Spleen (tissue), 7 donors: ENCODE measurements at regions not wholly inside any gene's neighbourhood (a gene's known extent, or its start where the extent isn't known, plus 50 kb on each side); places are given as distances from the start of the nearest gene placed in this dataset.

Experiments
- POLR2AphosphoS5 ChIP-seq, 3 donors: sonication (generic); formaldehyde crosslinking; IDR thresholded peaks; one replicate each; pipeline ENCODE4 v1.5.1; 2017; ENCODE audit warnings: antibody characterized with exemption in 3 of 3
- TF ChIP-seq, protein P1 (sequence below), 11 experiments: fragments of 200-600 bp in 7 of 11; fragments of 450-650 bp in 4 of 11; sonication (generic) in 4 of 11; IDR thresholded peaks in 8 of 11; conservative IDR thresholded peaks in 3 of 11; 1 replicate in 7 of 11; 2 replicates in 4 of 11; pipeline versions ENCODE4 v1.4.0 to v1.8.0; 2016 to 2021; ENCODE audit warnings: antibody characterized with exemption in 11 of 11, inconsistent platforms in 4 of 11, mild to moderate bottlenecking in 1 of 11
- donor health status: DM: no; HTN: no; CAD: no; lungs with moderate emphysema.
- donor health status: DM: no; HTN: no; CAD: no.
- donor health status: DM: no; HTN: no; CAD: no.

DNA sequence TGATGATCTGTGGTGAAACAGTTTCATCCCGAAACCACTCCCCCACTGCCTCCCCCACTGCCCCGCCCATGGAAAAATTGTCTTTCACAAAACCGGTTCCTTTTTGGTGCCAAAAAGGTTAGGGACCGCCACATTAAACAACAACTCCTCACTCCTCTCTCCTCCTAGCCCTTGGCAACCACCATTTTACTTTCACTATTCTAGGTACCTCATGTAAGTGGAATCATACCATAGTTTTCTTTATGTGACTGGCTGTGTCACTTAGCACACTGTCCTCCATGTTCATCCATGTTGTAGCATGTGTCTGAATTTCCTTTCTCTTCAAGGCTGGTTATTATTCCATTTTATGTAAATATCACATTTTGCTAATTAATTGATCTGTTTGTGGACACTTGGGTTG is 99.3 kb downstream of the UTRN start:
- TF ChIP-seq, protein P1, sequence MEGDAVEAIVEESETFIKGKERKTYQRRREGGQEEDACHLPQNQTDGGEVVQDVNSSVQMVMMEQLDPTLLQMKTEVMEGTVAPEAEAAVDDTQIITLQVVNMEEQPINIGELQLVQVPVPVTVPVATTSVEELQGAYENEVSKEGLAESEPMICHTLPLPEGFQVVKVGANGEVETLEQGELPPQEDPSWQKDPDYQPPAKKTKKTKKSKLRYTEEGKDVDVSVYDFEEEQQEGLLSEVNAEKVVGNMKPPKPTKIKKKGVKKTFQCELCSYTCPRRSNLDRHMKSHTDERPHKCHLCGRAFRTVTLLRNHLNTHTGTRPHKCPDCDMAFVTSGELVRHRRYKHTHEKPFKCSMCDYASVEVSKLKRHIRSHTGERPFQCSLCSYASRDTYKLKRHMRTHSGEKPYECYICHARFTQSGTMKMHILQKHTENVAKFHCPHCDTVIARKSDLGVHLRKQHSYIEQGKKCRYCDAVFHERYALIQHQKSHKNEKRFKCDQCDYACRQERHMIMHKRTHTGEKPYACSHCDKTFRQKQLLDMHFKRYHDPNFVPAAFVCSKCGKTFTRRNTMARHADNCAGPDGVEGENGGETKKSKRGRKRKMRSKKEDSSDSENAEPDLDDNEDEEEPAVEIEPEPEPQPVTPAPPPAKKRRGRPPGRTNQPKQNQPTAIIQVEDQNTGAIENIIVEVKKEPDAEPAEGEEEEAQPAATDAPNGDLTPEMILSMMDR (IDR thresholded peaks at IDR 0.05 in 8 of 11, conservative IDR thresholded peaks at IDR 0.05 in 3 of 11): no peak
- TF ChIP-seq POLR2AphosphoS5 (IDR thresholded peaks at IDR 0.05): no peak
